Activated naive CD4-positive, alpha-beta T cell (primary cell): ENCODE measurements at regions not wholly inside any gene's neighbourhood (a gene's known extent, or its start where the extent isn't known, plus 50 kb on each side); places are given as distances from the start of the nearest gene placed in this dataset.

ENCODE experiments used
- DNase-seq, 4 experiments: peaks; one replicate each; lab custom pipeline; 2025; lab: John Stamatoyannopoulos, UW

GRCh38 chr2:16006537-16007166 lies 66.3 kb downstream of the MYCN start:
- DNase-seq, result no peak

- DNase-seq, result no peak
Measured at GRCh38 chr2:16005816-16006536, 65.6 kb downstream of the MYCN start.

GRCh38 chr2:16005389-16005788 lies 65.0 kb downstream of the MYCN start:
- no peak for DNase-seq

- DNase-seq, result no peak
Measured at GRCh38 chr2:16003809-16004208, 63.5 kb downstream of the MYCN start.

- no peak for DNase-seq
Measured at GRCh38 chr2:16003152-16003551, 62.8 kb downstream of the MYCN start.

- DNase-seq, result no peak
Measured at GRCh38 chr2:16002575-16002974, 62.2 kb downstream of the MYCN start.

GRCh38 chr2:16002144-16002543 lies 61.8 kb downstream of the MYCN start:
- DNase-seq, result no peak

GRCh38 chr2:16000642-16001041 lies 60.3 kb downstream of the MYCN start:
- DNase-seq, result no peak

- DNase-seq, result no peak
Measured at GRCh38 chr2:15999596-16000469, 59.5 kb downstream of the MYCN start.

- no peak for DNase-seq
Measured at GRCh38 chr2:15997728-15998280, 57.5 kb downstream of the MYCN start.

- DNase-seq, result no peak
Measured at GRCh38 chr2:15996536-15997423, 56.4 kb downstream of the MYCN start.
